Activated CD4-positive, CD25-positive, alpha-beta regulatory T cell treated with anti-CD3 and anti-CD28 coated beads, Interleukin-2, amount 50 U/mL, for 24 hours (primary cell): ENCODE measurements at regions not wholly inside any gene's neighbourhood (a gene's known extent, or its start where the extent isn't known, plus 50 kb on each side); places are given as distances from the start of the nearest gene placed in this dataset.

Source experiments
- ATAC-seq, 2 donors: fragments of 150-1000 bp; cut with Tn5 transposase; one replicate each; pipeline ENCODE4 v1.10.0; 2021; ENCODE audit warnings: mild to moderate bottlenecking in 1 of 2, moderate library complexity in 1 of 2

GRCh38 chr4:123327846-123328429 is 68.7 kb upstream of the SPRY1 start:
- ATAC-seq: no peak

- ATAC-seq: no peak
Measured at GRCh38 chr4:123338715-123339114, 57.9 kb upstream of the SPRY1 start.

GRCh38 chr4:123339507-123340380 is 56.9 kb upstream of the SPRY1 start:
- no peak for ATAC-seq

DNA sequence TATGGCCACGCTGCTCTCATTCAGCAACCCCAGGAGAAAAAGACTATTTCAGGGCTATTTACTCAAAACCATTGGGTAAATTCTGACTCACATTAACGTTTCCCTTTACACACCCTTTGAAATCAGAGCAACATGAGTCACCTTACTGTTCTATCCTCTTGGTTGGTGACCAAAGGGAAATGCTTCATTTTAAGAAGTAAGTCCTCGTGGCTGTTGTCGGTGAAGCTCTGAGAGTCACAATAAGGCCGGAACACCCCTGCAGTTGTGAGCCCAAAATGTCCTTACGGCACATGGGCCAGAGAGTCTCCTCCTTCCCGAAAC is 56.3 kb upstream of the SPRY1 start:
- no peak for ATAC-seq

DNA sequence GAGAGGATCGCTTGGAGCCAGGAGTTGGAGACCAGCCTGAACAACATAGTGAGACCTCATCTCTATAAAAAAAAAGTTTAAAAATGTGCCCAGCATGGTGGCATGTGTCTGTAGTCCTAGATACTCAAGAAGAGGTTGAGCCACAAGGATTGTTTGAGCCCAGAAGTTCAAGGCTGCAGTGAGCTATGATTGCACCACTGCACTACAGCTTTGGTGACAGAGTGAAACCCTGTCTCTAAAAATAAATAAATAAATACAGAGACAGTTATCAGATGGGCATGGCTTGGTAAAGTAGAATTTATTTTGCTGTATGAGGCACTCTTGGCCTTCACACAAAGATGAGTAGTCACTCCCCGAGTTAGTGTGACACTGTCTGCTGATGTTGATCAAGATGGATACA is 54.1 kb upstream of the SPRY1 start:
- ATAC-seq: no peak

GRCh38 chr4:123343400-123344041 is 53.1 kb upstream of the SPRY1 start:
- ATAC-seq: no peak

DNA sequence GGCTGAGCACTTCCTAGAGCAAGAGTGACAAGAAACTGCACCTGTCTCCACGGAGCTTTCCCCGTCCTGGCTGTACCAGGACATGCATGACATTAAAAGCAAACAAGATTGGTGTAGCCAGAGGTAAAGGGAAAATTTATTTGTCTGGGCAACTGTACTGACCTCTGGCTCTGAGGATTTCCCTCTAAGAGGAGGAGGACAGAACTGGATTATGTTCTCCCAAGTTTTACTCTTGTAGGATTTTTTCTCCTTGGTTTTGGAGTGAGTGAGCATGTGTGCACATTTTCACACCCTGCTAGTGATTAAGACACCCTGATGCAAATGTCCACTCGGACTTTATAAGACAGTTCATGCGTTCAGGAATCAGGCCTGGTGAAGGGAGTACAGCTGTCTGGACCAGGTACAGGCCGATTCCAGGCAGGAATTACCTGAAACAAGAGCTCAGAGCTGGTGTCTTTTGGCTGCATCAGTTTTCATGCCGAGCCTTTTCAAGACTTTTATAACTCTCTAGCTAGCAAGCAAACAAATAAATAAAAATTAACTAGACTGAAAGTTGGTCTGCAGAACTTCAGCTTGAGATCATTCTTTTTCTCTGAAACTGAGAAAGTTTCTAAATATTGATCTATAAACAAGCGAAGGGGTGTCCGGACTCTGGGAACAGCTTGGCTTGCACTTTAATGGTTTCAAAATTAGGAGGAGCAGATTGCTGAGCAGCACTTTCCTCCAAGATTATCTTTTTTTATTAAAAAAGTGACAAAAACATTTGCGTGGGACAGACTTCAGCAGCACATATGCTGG is 51.3 kb upstream of the SPRY1 start:
- ATAC-seq: no peak

DNA sequence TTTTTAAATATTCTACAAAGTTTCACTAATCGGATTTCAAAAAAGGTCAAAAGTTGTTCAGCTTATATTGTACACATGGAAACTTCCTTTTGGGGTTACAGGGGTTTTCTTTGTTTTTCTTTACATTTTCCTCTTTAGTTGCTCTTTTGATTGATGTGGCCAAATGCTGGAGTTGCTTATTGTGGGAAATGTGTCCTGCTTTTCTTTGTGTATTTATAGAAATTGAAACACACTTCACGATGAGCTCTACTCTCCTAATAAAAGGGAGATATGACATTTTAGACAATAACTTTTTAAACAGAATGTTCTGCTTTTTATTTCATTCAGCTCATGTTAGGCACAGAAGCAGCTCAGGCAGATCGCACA is 50.7 kb upstream of the SPRY1 start:
- ATAC-seq: no peak

DNA sequence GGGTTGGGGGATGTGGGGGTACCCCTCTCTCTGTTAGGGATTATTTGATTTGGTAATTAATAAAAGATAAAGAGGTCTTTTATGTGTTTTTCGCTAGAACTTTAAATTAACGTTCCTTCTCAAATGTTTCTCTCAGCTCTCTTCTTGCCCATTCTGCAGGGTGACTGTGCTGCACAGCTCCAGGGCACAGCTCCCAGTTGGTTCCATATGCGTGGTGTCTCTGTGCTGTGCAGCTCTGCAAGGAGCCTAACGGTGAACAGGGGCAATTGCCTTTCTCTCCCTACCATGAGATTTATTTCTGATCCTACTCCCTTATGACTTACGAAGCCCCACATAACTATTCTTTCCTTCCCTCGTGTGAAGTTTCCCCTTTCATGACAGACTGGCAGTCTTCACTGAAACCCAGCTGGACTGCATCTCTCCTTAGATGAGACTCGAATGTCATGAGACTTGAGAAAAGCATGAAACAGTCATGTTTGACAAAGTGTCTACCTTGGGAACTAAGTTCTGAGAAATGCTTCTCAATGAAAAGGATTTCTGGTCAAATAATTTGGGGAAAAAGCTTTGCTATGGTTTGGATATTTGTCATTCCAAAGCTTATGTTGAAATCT is 50.2 kb upstream of the SPRY1 start:
- ATAC-seq: no peak
